Fibroblast of lung (primary cell): ENCODE measurements at regions not wholly inside any gene's neighbourhood (a gene's known extent, or its start where the extent isn't known, plus 50 kb on each side); places are given as distances from the start of the nearest gene placed in this dataset.

Experiments used
- CTCF ChIP-seq, 2 donors: IDR thresholded peaks in 1 of 2; conservative IDR thresholded peaks in 1 of 2; 1 replicate in 1 of 2; 2 replicates in 1 of 2; pipeline ENCODE4 v1.5.1; 2011 to 2012; ENCODE audit warnings: low read length in 2 of 2, control low read depth in 1 of 2, inconsistent platforms in 1 of 2, low read depth in 1 of 2, mild to moderate bottlenecking in 1 of 2
- EZH2 ChIP-seq: IDR thresholded peaks from 2 replicates; pipeline ENCODE4 v1.5.1; 2012; ENCODE audit warnings: low read length, control low read depth, mild to moderate bottlenecking; ENCODE audit errors: missing control alignments

DNA sequence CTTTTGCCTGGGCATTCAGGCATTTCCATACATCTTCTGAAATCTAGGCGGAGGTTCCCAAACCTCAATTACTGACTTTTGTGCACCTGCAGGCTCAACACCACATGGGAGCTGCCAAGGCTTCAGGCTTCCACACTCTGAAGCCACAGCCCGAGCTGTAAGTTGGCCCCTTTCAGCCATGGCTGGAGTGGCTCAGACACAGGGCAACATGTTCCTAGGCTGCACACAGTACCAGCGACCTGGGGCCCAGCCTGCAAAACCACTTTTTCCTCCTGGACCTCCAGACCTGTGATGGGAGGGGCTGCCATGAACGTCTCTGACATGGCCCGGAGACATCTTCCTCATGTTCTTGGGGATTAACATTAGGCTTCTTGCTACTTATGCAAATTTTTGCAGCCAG, 1558.2 kb upstream of the PCDH20 start:
- TF ChIP-seq CTCF (conservative IDR thresholded peaks at IDR 0.05 in 1 of 2, IDR thresholded peaks at IDR 0.05 in 1 of 2; ENCODE audit: low read depth in 1 of 2, low read length in 2 of 2): no peak
- TF ChIP-seq EZH2: no peak
